ENCODE measurements at regions not wholly inside any gene's neighbourhood (a gene's known extent, or its start where the extent isn't known, plus 50 kb on each side); places are given as distances from the start of the nearest gene placed in this dataset.
"Not testable (repeated sequence)": the region's sequence is repeated elsewhere in the genome, so short reads cannot be mapped to it uniquely, and the experiment has no call there.

- WGBS = 95% methylated on average over 2 of the region's 2 CpGs
- no peak for DNase-seq (ENCODE audit: extremely low spot score)
- Histone ChIP-seq H3K27me3 (no peaks in the 10 kb centered on the region), H3K4me3 (no peak overlapping the region), H3K9me3 (peaks cover 0 to 2% (median 0%) of the 10 kb centered on the region in 4 donors), H3K36me3 (no peaks in the 10 kb centered on the region), H3K4me1 (peaks cover 0 to 4% (median 0%) of the 10 kb centered on the region in 4 donors), H3K27ac (replicated peaks in 1 of 4) (no peak overlapping the region)
- no peak for TF ChIP-seq CTCF (IDR thresholded peaks at IDR 0.05)
- TF ChIP-seq POLR2A (IDR thresholded peaks at IDR 0.05; ENCODE audit: low read depth) = no peak
- TF ChIP-seq POLR2AphosphoS5 (IDR thresholded peaks at IDR 0.05) = no peak
- no peak for TF ChIP-seq EP300 (IDR thresholded peaks at IDR 0.05)
- intact Hi-C loops (cut with DNase I) = no loop called here
Measured at GRCh38 chr2:20115374-20115773, 63.9 kb upstream of the LAPTM4A start.

DNA sequence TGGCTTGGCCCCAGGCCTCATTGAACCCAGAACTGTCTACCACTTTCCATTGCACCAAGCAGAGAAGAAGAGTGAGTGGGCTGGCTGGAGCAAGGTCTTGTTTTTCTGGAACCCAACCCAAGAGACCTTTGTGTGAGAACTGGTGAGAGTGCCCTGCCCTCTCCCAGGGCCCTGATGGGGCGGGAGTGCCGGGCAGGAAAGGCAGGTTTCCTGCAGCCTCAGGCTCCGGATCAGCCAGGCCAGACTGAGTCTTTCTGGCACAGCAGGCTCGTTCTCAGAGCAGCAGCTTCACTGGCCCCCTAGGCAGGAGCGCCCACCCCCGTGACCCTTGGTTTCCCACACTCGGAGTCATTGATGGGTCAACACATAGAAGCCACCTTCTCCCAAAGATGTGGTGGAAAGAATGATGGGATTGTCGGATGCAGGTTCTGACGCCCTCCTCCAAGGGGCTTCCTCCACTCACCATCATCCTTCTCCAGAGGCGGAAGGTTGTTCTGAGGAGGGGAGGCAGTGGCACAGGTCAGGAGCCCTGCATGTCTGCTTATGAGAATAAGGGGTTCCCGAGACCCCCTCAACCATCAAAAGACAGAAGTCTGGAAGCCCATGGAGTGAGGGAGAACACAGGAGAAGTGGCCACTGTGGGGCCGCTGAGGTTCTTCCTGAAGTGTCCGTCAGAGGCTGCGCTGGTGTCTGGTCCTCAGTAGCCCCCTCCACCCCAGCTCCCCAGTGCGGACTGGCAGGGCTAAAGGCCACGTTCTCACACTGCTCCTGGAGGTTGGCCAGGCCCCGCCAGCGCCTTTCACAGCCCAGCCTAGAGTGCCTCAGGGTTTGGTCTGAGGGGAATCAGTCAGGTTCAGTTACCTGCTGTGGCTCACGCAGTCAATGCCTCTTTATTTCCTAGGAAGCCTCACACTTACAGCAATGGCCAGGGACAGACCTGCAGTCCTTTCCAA, 62.8 kb upstream of the LAPTM4A start:
- WGBS = 93% methylated on average over 10 of the region's 19 CpGs
- DNase-seq (ENCODE audit: extremely low spot score) = no peak
- H3K4me3 ChIP-seq = no peak overlapping the region
- H3K9me3 ChIP-seq = peaks cover 0 to 7% (median 0%) of the 10 kb centered on the region in 4 donors
- no peak for TF ChIP-seq CTCF (IDR thresholded peaks at IDR 0.05)
- TF ChIP-seq POLR2AphosphoS5 (IDR thresholded peaks at IDR 0.05) = no peak
- no peak for TF ChIP-seq EP300 (IDR thresholded peaks at IDR 0.05)
- no peak for TF ChIP-seq POLR2A (IDR thresholded peaks at IDR 0.05; ENCODE audit: low read depth)
- no peaks in the 10 kb centered on the region for H3K36me3 ChIP-seq
- intact Hi-C loops (cut with DNase I) = no loop called here
- H3K4me1 ChIP-seq = peaks cover 0 to 4% (median 0%) of the 10 kb centered on the region in 4 donors
- H3K27me3 ChIP-seq = no peaks in the 10 kb centered on the region
- H3K27ac ChIP-seq (replicated peaks in 1 of 4) = no peak overlapping the region

DNA sequence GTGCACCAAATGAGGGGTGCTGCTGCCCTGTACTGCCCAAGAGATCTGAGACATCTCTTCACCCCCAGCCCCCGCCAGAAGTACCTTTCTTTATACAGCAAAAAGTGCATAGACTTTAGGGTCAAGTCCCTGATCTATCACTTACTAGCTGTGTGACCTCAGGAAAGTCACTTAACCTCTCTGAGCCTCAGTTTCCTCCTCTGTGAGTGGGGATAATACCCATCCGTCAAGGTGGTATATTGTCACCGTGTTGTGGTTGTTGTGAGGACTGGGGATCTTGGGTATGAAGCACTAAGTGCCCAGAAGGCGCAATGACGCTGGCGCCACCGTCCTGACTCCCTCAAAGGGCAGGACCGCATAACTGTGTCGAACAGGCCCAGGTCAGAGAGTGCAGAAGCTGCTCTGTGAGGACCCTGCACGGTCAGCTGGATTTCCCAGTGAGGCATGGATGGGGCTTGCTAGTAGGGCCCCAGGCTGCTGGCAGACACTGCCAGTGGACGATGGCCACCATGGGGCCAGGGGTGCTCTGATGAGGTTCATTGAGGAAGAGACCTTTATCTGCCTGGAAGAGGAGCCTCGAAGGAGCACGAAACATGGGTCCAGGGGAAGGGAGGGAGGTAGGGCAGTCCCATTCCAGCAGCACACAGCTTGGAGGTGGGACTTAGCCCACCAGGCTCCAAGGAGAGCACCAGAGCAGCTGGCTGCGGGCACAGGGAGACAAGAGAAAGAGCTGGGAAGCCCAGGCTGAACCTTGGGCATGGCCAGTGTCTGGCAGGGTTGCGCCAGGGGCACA, 61.8 kb upstream of the LAPTM4A start:
- Histone ChIP-seq H3K4me3 (no peak overlapping the region), H3K27me3 (no peaks in the 10 kb centered on the region), H3K9me3 (peaks cover 0 to 7% (median 0%) of the 10 kb centered on the region in 4 donors), H3K4me1 (peaks cover 0 to 4% (median 0%) of the 10 kb centered on the region in 4 donors), H3K36me3 (no peaks in the 10 kb centered on the region), H3K27ac (replicated peaks in 1 of 4) (no peak overlapping the region)
- no peak for DNase-seq (ENCODE audit: extremely low spot score)
- no peak for TF ChIP-seq POLR2A (IDR thresholded peaks at IDR 0.05; ENCODE audit: low read depth)
- no peak for TF ChIP-seq CTCF (IDR thresholded peaks at IDR 0.05)
- TF ChIP-seq EP300 (IDR thresholded peaks at IDR 0.05) = no peak
- no peak for TF ChIP-seq POLR2AphosphoS5 (IDR thresholded peaks at IDR 0.05)
- intact Hi-C loops (cut with DNase I) = no loop called here
- 91% methylated on average over 15 of the region's 15 CpGs for WGBS

GRCh38 chr2:20112361-20112760, 60.9 kb upstream of the LAPTM4A start:
- H3K4me1 ChIP-seq; H3K27me3 ChIP-seq; H3K9me3 ChIP-seq; H3K4me3 ChIP-seq; intact Hi-C loops (cut with DNase I); H3K36me3 ChIP-seq; H3K27ac ChIP-seq (replicated peaks in 1 of 4); DNase-seq (ENCODE audit: extremely low spot score): not testable (repeated sequence)
- 95% methylated on average over 9 of the region's 9 CpGs for WGBS

All from esophagus muscularis mucosa (tissue), 4 donors.